ENCODE measurements at regions not wholly inside any gene's neighbourhood (a gene's known extent, or its start where the extent isn't known, plus 50 kb on each side); places are given as distances from the start of the nearest gene placed in this dataset.
"Not testable (repeated sequence)": the region's sequence is repeated elsewhere in the genome, so short reads cannot be mapped to it uniquely, and the experiment has no call there.

DNA sequence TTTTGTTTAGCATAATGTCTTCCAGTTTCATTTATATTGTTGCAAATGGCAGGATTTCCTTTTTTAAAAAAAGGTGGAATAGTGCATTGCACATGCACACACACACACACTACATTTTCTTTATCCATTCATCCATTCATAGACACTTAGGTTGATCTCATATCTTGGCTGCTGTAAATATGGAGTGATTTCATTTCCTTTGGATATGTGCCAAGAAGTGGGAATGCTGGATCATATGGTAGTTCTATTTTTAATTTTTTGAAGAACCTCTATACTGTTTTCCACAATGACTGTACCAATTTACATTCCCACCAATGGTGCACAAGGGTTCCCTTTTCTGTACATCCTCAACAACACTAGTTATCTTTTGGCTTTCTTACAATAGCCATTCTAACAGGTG, 68.9 kb downstream of the EBLN1 start:
- no peak for DNase-seq
- TF ChIP-seq, protein P1, sequence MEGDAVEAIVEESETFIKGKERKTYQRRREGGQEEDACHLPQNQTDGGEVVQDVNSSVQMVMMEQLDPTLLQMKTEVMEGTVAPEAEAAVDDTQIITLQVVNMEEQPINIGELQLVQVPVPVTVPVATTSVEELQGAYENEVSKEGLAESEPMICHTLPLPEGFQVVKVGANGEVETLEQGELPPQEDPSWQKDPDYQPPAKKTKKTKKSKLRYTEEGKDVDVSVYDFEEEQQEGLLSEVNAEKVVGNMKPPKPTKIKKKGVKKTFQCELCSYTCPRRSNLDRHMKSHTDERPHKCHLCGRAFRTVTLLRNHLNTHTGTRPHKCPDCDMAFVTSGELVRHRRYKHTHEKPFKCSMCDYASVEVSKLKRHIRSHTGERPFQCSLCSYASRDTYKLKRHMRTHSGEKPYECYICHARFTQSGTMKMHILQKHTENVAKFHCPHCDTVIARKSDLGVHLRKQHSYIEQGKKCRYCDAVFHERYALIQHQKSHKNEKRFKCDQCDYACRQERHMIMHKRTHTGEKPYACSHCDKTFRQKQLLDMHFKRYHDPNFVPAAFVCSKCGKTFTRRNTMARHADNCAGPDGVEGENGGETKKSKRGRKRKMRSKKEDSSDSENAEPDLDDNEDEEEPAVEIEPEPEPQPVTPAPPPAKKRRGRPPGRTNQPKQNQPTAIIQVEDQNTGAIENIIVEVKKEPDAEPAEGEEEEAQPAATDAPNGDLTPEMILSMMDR (IDR thresholded peaks at IDR 0.05; ENCODE audit: borderline replicate concordance, extremely low read depth, low read length, poor library complexity, severe bottlenecking), result no peak
- TF ChIP-seq EZH2 (IDR thresholded peaks at IDR 0.05; ENCODE audit: borderline replicate concordance, low read depth, low read length, severe bottlenecking), result no peak
- Histone ChIP-seq H3K9ac (ENCODE audit: low read depth, low read length) (no peak overlapping the region), H3K4me3 (ENCODE audit: low read depth in 1 of 2, low read length in 2 of 2) (no peak overlapping the region), H3K36me3 (ENCODE audit: insufficient read depth, low read length) (no peaks in the 10 kb centered on the region), H3K27ac (ENCODE audit: low read length) (no peak overlapping the region), H3K4me1 (ENCODE audit: insufficient read depth, low read length) (no peaks in the 10 kb centered on the region), H3K79me2 (ENCODE audit: insufficient read depth, low read length) (no peaks in the 10 kb centered on the region), H4K20me1 (ENCODE audit: insufficient read depth, low read length) (no peaks in the 10 kb centered on the region), H2AFZ (ENCODE audit: low read depth, low read length) (no peak overlapping the region), H3K27me3 (ENCODE audit: insufficient read depth, low read length, poor library complexity) (no peaks in the 10 kb centered on the region), H3K9me3 (ENCODE audit: insufficient read depth, low read length, severe bottlenecking) (peaks cover 3% of the 10 kb centered on the region), H3K4me2 (ENCODE audit: insufficient read depth, low read length) (no peak overlapping the region)
- no peak for ATAC-seq (ENCODE audit: insufficient read depth, low read depth)

DNA sequence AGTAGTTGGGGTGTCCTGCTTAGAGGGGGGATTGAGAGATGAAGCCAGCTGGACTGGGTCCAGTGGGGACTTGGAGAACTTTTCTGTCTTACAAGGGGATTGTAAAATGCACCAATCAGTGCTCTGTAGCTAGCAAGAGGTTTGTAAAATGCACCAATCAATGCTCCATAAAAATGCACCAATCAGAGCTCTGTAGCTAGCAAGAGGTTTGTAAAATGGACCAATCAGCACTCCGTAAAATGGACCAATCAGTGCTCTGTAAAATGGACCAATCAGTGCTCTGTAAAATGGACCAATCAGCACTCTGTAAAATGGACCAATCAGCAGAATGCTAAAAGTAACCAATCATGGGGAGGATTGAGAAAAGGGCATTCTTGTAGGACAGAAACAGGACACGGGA, 71.9 kb downstream of the EBLN1 start:
- H4K20me1 ChIP-seq (ENCODE audit: insufficient read depth, low read length); H3K4me3 ChIP-seq (ENCODE audit: low read depth in 1 of 2, low read length in 2 of 2): not testable (repeated sequence)

DNA sequence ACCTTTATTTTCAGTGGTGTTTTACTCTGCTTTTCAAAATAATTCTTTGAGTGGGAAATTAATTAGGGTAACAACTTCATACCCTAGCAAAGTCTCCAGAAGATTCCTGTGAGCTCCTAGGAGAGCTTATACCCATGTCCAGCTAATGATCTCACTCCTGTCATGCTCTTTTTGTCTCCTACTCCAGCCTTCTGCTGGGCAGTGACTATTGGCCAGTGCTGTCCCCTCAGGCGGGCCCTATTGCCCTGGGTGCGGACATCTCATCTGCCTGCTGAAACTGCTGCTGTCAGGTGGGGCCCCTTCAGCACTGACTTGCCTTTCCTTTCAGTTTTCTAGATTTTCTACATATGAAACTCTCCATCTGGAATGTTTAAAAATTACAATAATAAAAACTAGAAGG, 80.3 kb downstream of the EBLN1 start:
- Histone ChIP-seq H4K20me1 (ENCODE audit: insufficient read depth, low read length) (no peaks in the 10 kb centered on the region), H3K79me2 (ENCODE audit: insufficient read depth, low read length) (no peaks in the 10 kb centered on the region), H3K9me3 (ENCODE audit: insufficient read depth, low read length, severe bottlenecking) (no peaks in the 10 kb centered on the region), H2AFZ (ENCODE audit: low read depth, low read length) (no peak overlapping the region), H3K4me1 (ENCODE audit: insufficient read depth, low read length) (no peaks in the 10 kb centered on the region), H3K4me3 (ENCODE audit: low read depth in 1 of 2, low read length in 2 of 2) (no peak overlapping the region), H3K36me3 (ENCODE audit: insufficient read depth, low read length) (no peaks in the 10 kb centered on the region), H3K27ac (ENCODE audit: low read length) (no peak overlapping the region), H3K9ac (ENCODE audit: low read depth, low read length) (no peak overlapping the region), H3K4me2 (ENCODE audit: insufficient read depth, low read length) (no peak overlapping the region), H3K27me3 (ENCODE audit: insufficient read depth, low read length, poor library complexity) (peaks cover 6% of the 10 kb centered on the region)
- DNase-seq (no peak), ATAC-seq (ENCODE audit: insufficient read depth, low read depth) (no peak)
- TF ChIP-seq, protein P1 (IDR thresholded peaks at IDR 0.05; ENCODE audit: borderline replicate concordance, extremely low read depth, low read length, poor library complexity, severe bottlenecking), result no peak
- no peak for TF ChIP-seq EZH2 (IDR thresholded peaks at IDR 0.05; ENCODE audit: borderline replicate concordance, low read depth, low read length, severe bottlenecking)

More for the DNA sequence above, 71.9 kb downstream of the EBLN1 start:
- not testable (repeated sequence) for H3K36me3 ChIP-seq (ENCODE audit: insufficient read depth, low read length); DNase-seq; H3K79me2 ChIP-seq (ENCODE audit: insufficient read depth, low read length); H3K27me3 ChIP-seq (ENCODE audit: insufficient read depth, low read length, poor library complexity); H3K9ac ChIP-seq (ENCODE audit: low read depth, low read length); H2AFZ ChIP-seq (ENCODE audit: low read depth, low read length); H3K4me2 ChIP-seq (ENCODE audit: insufficient read depth, low read length); H3K4me1 ChIP-seq (ENCODE audit: insufficient read depth, low read length); ATAC-seq (ENCODE audit: insufficient read depth, low read depth); H3K27ac ChIP-seq (ENCODE audit: low read length); H3K9me3 ChIP-seq (ENCODE audit: insufficient read depth, low read length, severe bottlenecking)

DNA sequence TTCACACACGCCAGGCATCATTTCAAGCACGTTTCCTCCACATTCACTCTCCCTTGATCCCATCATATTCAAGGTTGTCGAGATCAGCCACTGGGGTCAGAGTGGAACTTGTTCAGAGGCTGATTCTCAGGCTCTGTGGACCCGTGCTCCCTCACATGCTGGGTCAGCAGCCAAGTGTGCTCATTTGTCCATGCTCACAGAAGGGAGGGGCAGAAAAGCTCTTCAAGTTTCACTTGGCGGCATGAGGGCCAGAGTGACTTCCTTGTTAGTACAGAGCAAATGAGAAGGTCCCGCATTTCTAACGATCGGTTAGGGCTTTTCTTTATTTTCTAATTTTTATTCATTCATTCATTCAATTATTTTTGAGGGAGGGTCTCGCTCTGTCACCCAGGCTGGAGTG, 82.2 kb downstream of the EBLN1 start:
- Histone ChIP-seq H4K20me1 (ENCODE audit: insufficient read depth, low read length) (no peaks in the 10 kb centered on the region), H2AFZ (ENCODE audit: low read depth, low read length) (no peak overlapping the region), H3K27me3 (ENCODE audit: insufficient read depth, low read length, poor library complexity) (peaks cover 6% of the 10 kb centered on the region), H3K27ac (ENCODE audit: low read length) (no peak overlapping the region), H3K4me2 (ENCODE audit: insufficient read depth, low read length) (no peak overlapping the region), H3K4me1 (ENCODE audit: insufficient read depth, low read length) (no peaks in the 10 kb centered on the region), H3K36me3 (ENCODE audit: insufficient read depth, low read length) (no peaks in the 10 kb centered on the region), H3K4me3 (ENCODE audit: low read depth in 1 of 2, low read length in 2 of 2) (no peak overlapping the region), H3K9me3 (ENCODE audit: insufficient read depth, low read length, severe bottlenecking) (no peaks in the 10 kb centered on the region), H3K79me2 (ENCODE audit: insufficient read depth, low read length) (no peaks in the 10 kb centered on the region), H3K9ac (ENCODE audit: low read depth, low read length) (no peak overlapping the region)
- ATAC-seq (ENCODE audit: insufficient read depth, low read depth) (no peak), DNase-seq (no peak)
- TF ChIP-seq, protein P1 (IDR thresholded peaks at IDR 0.05; ENCODE audit: borderline replicate concordance, extremely low read depth, low read length, poor library complexity, severe bottlenecking), result no peak
- TF ChIP-seq EZH2 (IDR thresholded peaks at IDR 0.05; ENCODE audit: borderline replicate concordance, low read depth, low read length, severe bottlenecking), result no peak
